Right lung (tissue), 2 donors: ENCODE measurements at regions not wholly inside any gene's neighbourhood (a gene's known extent, or its start where the extent isn't known, plus 50 kb on each side); places are given as distances from the start of the nearest gene placed in this dataset.

Experiments used
- DNase-seq, 2 donors: peaks; one replicate each; pipeline ENCODE4 v3.0.0-alpha.2; 2013

DNA sequence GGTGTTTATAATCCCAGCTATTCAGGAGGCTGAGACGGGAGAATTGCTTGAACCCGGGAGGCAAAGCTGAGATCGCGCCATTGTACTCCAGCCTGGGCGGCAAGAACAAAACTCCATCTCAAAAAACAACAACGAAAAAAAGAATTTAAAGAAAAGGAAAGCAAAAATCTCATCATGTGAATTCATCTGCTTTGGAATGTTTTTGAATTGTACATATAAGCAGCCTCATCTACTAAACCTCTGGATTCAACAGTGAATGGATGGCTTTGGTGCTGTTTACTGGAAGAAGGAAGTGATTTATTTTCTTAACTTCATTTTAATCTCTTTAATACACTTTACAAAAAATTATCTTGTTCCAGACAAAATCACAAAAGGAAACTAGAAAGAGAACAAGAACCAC is 51.8 kb upstream of the PNRC1 start:
- DNase-seq = no peak

DNA sequence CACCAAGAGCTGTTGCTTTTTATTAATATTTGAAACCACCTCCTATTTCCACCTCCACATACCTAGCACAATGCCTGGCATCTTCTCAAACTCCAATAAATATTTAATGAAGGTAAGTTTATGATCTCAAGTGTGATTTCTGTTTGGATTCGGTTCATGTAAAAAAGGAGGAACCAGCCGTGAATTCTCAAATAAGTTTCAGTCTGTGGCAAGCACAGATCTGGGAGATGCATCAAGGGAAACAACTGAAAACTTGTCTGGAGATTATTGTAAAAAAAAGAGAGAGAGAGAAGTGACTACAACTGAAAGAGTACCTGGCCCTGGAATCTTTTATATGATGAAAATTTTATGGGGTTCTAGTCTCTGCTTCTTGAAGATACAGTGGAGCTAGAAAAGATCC is 52.8 kb upstream of the PNRC1 start:
- no peak for DNase-seq

DNA sequence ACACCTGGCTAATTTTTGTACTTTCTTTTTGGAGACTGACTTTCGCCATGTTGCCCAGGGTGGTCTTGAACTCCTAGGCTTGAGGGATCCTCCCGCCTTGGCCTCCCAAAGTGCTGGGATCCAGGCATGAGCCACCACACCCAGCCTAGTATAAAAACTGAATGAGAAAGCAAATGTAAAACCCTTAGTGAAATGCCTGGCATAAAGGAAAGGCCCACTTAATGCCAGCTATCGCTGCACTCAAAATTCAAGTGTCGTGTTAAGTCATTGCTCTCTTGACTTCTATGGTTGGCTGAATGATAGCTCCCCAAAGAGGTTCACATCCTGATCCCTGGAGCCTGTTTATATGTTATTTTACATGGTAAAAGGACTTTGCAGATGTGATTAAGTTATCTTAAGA is 54.4 kb upstream of the PNRC1 start:
- DNase-seq = no peak

DNA sequence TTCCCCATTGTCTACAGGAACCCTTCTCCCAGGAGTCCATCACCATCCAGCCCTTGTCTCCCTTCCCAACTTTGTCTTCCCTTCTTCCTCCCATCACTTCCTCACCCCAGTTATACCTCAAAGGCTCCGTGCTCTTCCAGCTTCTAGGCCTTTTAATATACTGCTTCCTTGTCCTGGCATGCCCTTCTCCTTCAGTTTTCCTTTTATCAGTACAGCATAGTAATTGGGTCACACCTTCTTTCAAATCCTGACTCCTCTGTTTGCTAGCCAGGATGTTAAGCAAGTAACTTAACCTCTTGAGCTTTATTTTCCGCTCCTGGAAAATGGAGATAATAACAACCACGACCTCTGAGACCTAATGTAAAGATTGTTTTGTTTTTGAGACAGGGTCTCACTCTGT is 54.9 kb upstream of the PNRC1 start:
- DNase-seq = no peak

- DNase-seq = no peak
These were observed 56.1 kb upstream of the PNRC1 start for GRCh38 chr6:89024456-89024855.

DNA sequence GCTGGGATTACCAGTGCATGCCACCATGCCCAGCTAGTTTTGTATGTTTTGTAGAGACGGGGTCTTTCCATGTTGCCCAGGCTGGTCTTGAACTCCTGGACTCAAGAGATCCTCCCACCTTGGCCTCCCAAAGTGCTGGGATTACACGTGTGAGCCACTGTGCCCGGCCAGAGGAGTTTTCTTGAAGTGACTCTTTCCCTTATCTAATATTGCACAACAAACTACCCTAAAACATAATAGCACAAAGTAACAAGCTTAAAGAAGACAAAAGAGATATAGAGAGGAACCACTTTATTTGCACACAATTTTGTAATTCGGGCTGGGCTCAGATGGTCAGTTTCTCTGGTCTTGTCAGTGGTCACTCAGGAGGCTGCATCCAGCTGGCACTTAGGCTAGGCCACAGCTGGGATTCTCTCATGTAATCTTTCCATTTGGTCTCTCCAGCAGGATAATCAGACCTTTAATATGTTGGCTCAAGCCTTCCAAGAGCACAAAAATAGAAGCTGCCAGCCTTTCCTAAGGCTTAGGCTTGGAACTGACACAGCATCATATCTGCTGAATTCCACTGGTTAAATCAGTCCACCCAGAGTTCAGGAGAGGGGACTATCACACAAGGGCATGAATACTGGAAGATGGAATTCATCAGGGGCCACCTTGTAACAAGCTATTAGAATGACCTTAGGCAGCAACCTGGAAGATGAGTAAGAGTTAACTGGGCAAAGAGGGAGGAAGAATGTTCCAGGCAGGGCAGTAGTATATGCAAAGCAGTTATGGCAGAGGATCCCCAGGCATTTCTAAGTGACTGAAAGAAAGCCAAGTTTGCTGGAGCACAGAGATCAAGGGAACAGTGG is 56.7 kb upstream of the PNRC1 start:
- DNase-seq = peak; percentile 59 to 62

DNA sequence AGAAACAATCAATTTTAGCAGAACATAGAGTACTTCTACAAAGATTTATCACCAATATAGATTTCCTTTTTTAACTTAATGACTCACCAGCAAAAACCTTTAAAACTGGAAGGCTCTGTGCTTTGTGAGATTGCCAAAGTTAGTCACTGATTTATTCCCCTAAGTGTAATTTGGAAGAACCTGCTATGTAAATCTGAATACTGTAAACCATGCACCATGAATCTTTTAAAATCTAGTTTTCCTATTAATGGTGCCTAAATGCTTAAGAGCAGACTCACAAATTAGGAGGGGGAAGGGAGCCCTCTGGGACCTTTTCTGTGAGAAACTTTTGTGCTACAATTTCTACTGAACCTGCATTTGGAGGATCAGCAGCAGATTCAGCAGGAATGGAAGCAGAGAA is 57.8 kb upstream of the PNRC1 start:
- DNase-seq = no peak

- no peak for DNase-seq
These were observed 58.2 kb upstream of the RNGTT start for GRCh38 chr6:89021629-89022028.

- DNase-seq = no peak
These were observed 52.6 kb upstream of the RNGTT start for GRCh38 chr6:89015971-89016370.

DNA sequence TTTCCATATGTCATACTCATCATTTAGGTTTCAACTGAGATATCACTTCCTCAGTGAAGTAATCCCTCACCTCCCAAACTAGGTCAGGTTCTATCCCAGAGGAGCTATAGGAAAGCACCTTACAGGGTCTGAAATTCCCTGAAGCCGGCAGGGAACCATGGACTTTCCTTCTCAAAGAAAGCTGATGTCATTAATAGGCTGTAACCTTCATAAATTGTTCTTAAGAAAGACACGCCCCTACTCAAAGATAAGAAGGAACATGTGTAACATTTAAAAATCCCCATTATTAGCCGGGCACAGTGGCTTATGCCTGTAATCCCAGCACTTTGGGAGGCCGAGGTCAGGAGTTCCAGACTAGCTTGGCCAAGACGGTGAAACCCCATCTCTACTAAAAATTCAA is 50.0 kb upstream of the RNGTT start:
- no peak for DNase-seq
